Osteoblast (primary cell): ENCODE measurements at regions not wholly inside any gene's neighbourhood (a gene's known extent, or its start where the extent isn't known, plus 50 kb on each side); places are given as distances from the start of the nearest gene placed in this dataset.

Experiments
- DNase-seq: peaks from one replicate; pipeline ENCODE4 v3.0.0; 2011; ENCODE audit warnings: low spot score, mixed read lengths; ENCODE audit not compliant: insufficient read length; ENCODE audit errors: missing footprints
- H2AFZ ChIP-seq: 2 replicates; pipeline ENCODE4 v1.6.0; 2011; ENCODE audit warnings: mild to moderate bottlenecking, low read length
- H3K27ac ChIP-seq: 2 replicates; pipeline ENCODE4 v1.5.1; 2011; ENCODE audit warnings: mild to moderate bottlenecking, low read depth, low read length, moderate library complexity
- H3K27me3 ChIP-seq: 2 replicates; pipeline ENCODE4 v1.6.0; 2012; ENCODE audit warnings: mild to moderate bottlenecking, control low read depth, inconsistent platforms, low read length, moderate library complexity; ENCODE audit not compliant: insufficient read depth
- H3K36me3 ChIP-seq: 2 replicates; pipeline ENCODE4 v1.5.1; 2011; ENCODE audit warnings: mild to moderate bottlenecking, low read length, control low read depth, moderate library complexity; ENCODE audit not compliant: insufficient read depth
- H3K4me1 ChIP-seq: 2 replicates; pipeline ENCODE4 v1.5.1; 2011; ENCODE audit warnings: mild to moderate bottlenecking, low read length, control low read depth, moderate library complexity; ENCODE audit not compliant: insufficient read depth
- H3K4me2 ChIP-seq: 2 replicates; pipeline ENCODE4 v1.6.0; 2011; ENCODE audit warnings: mild to moderate bottlenecking, low read length; ENCODE audit not compliant: insufficient read depth
- H3K4me3 ChIP-seq: fragments of 200-600 bp; sonication (generic); 3 replicates; pipeline ENCODE4 v1.5.1; 2012; ENCODE audit warnings: mild to moderate bottlenecking, low read length, inconsistent platforms; ENCODE audit not compliant: insufficient read depth
- H3K79me2 ChIP-seq: 2 replicates; pipeline ENCODE4 v1.6.0; 2012; ENCODE audit warnings: mild to moderate bottlenecking, low read length, control low read depth, inconsistent platforms; ENCODE audit not compliant: insufficient read depth
- H3K9me3 ChIP-seq: 2 replicates; pipeline ENCODE4 v1.5.1; 2011; ENCODE audit warnings: low read depth, low read length, control low read depth
- H4K20me1 ChIP-seq: 2 replicates; pipeline ENCODE4 v1.6.0; 2012; ENCODE audit warnings: mild to moderate bottlenecking, low read length, control low read depth; ENCODE audit not compliant: insufficient read depth
- TF ChIP-seq, protein P1 (sequence below): IDR thresholded peaks from 2 replicates; pipeline ENCODE4 v1.5.1; 2011; ENCODE audit warnings: mild to moderate bottlenecking, low read depth, low read length, moderate library complexity; ENCODE audit errors: extremely low read depth

DNA sequence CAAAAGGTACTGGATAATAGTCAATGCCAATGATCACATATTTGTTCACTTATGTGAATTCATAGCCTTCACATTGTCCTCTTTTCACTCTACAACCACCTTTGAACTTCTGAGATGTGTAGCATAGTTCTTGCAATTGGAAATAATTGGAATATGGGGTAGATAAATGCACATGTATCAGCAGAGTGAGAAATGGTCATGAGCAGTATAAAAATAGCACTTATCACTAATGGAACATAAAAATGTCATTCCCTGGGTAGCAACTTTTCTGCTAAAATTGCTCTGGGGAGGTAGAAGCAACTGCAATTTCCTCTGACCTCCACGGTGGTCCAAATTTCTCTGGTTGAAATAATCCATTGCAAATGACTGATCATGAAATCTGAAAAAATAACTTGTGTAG, 1785.7 kb upstream of the FLRT2 start:
- no peaks in the 10 kb centered on the region for H3K27me3 ChIP-seq
- H4K20me1 ChIP-seq: no peaks in the 10 kb centered on the region
- H2AFZ ChIP-seq: no peak overlapping the region
- no peak for DNase-seq
- TF ChIP-seq, protein P1, sequence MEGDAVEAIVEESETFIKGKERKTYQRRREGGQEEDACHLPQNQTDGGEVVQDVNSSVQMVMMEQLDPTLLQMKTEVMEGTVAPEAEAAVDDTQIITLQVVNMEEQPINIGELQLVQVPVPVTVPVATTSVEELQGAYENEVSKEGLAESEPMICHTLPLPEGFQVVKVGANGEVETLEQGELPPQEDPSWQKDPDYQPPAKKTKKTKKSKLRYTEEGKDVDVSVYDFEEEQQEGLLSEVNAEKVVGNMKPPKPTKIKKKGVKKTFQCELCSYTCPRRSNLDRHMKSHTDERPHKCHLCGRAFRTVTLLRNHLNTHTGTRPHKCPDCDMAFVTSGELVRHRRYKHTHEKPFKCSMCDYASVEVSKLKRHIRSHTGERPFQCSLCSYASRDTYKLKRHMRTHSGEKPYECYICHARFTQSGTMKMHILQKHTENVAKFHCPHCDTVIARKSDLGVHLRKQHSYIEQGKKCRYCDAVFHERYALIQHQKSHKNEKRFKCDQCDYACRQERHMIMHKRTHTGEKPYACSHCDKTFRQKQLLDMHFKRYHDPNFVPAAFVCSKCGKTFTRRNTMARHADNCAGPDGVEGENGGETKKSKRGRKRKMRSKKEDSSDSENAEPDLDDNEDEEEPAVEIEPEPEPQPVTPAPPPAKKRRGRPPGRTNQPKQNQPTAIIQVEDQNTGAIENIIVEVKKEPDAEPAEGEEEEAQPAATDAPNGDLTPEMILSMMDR: no peak
- no peaks in the 10 kb centered on the region for H3K4me1 ChIP-seq
- no peaks in the 10 kb centered on the region for H3K36me3 ChIP-seq
- H3K4me2 ChIP-seq: no peak overlapping the region
- H3K4me3 ChIP-seq: no peak overlapping the region
- peaks cover 4% of the 10 kb centered on the region for H3K9me3 ChIP-seq
- H3K79me2 ChIP-seq: no peaks in the 10 kb centered on the region
- no peak overlapping the region for H3K27ac ChIP-seq

DNA sequence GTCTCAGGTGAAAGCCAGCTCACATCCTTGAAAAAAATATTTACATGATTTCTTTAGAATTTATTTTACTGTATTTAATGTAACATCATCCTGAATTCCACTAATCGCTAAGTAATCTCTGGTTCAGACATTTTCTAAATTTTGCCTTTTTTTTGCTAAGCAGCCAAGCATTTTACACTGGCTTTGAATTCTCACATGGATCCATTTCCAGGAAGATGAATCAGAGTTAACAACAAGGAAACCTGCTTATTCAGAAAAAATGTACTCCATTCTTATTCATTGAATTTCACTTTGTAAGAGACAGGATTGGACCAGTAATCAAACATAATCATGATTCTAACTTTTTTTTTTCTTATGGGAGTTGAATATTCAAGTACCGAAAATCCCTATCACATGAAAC, 1785.1 kb upstream of the FLRT2 start:
- no peak overlapping the region for H3K27ac ChIP-seq
- H3K36me3 ChIP-seq: no peaks in the 10 kb centered on the region
- H3K4me1 ChIP-seq: no peaks in the 10 kb centered on the region
- TF ChIP-seq, protein P1: no peak
- DNase-seq: no peak
- no peak overlapping the region for H3K4me3 ChIP-seq
- no peak overlapping the region for H3K4me2 ChIP-seq
- H2AFZ ChIP-seq: no peak overlapping the region
- no peaks in the 10 kb centered on the region for H4K20me1 ChIP-seq
- H3K79me2 ChIP-seq: no peaks in the 10 kb centered on the region
- H3K9me3 ChIP-seq: peaks cover 4% of the 10 kb centered on the region
- H3K27me3 ChIP-seq: no peaks in the 10 kb centered on the region

DNA sequence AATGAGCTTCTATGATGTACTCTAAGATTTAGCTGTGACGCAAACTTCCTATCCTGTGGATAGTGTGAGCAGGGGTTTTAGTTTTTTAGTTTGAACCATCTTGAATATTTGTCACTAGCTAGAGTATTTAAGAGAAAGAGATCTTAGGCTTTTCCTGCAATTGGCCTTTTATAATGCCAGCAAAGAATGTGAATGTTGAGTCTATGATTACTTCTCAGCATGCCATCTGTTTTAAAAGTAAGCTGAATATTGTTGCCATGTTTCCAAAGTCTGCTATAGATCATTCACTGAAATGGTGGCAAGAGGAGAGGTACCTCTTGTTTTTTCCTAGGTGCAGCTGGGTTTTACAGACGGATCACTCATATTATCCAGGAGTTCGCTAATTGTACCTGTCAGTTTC, 1783.6 kb upstream of the FLRT2 start:
- Histone ChIP-seq H4K20me1 (no peaks in the 10 kb centered on the region), H3K4me2 (no peak overlapping the region), H3K79me2 (no peaks in the 10 kb centered on the region), H3K4me3 (no peak overlapping the region), H3K27me3 (no peaks in the 10 kb centered on the region), H3K9me3 (peaks cover 4% of the 10 kb centered on the region), H3K36me3 (no peaks in the 10 kb centered on the region), H3K27ac (no peak overlapping the region), H3K4me1 (no peaks in the 10 kb centered on the region), H2AFZ (no peak overlapping the region)
- DNase-seq: no peak
- TF ChIP-seq, protein P1: no peak

DNA sequence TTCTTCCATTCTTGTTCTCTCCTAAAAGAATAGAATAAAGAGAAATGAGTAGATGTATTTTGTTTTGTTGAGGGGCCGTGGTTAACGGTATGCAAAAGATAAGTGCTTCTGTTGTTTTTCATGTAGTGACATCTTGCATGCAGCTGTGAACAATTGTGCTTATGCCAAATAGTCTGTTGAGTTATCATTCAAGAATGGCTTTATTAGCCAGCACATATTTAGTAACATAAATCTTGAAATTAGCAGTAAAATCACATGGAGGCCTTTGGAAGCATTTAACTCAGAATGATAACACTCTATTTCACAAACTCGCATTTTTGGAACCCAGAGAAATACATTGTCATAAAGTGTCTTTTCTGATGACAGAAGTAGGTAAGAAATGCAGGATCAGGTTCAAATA, 1772.0 kb upstream of the FLRT2 start:
- Histone ChIP-seq H3K4me1 (no peaks in the 10 kb centered on the region), H3K27ac (no peak overlapping the region), H3K79me2 (no peaks in the 10 kb centered on the region), H2AFZ (no peak overlapping the region), H4K20me1 (no peaks in the 10 kb centered on the region), H3K27me3 (no peaks in the 10 kb centered on the region), H3K9me3 (peaks cover 2% of the 10 kb centered on the region), H3K36me3 (no peaks in the 10 kb centered on the region), H3K4me2 (no peak overlapping the region), H3K4me3 (no peak overlapping the region)
- TF ChIP-seq, protein P1: no peak
- no peak for DNase-seq
